Endothelial cell of umbilical vein (primary cell): ENCODE measurements at regions not wholly inside any gene's neighbourhood (a gene's known extent, or its start where the extent isn't known, plus 50 kb on each side); places are given as distances from the start of the nearest gene placed in this dataset.

ENCODE experiments used
- BruUV-seq: library from RNA; stranded (reverse); fragments of 400-500 nt; replicated peaks from 2 replicates; lab custom pipeline; 2021; lab: Mats Ljungman, UMichigan
- CTCF ChIA-PET: fragments of 300-600, 350-600 bp; sonication (Branson Sonifier 250); formaldehyde crosslinking; loops from one replicate; lab custom pipeline; 2021; ENCODE audit warnings: antibody characterized with exemption, inconsistent platforms; lab: Charles Lee
- POLR2A ChIA-PET: fragments of 300-600, 350-600 bp; sonication (Branson Sonifier 250); formaldehyde crosslinking; loops from one replicate; lab custom pipeline; 2021; ENCODE audit warnings: antibody characterized with exemption, inconsistent platforms; lab: Charles Lee
- DNase-seq: peaks from one replicate; pipeline ENCODE4 v3.0.0-alpha.2; 2011; ENCODE audit warnings: low read depth, low spot score
- FAIRE-seq: peaks from 2 replicates; lab custom pipeline; 2011; peaks lifted over from hg19 to GRCh38; lab: Jason Lieb, UNC
- H2AFZ ChIP-seq: 2 replicates; pipeline ENCODE4 v1.6.0; 2012; ENCODE audit warnings: low read depth, low read length, control low read depth, inconsistent platforms
- H3K27ac ChIP-seq: 2 replicates; pipeline ENCODE4 v1.5.1; 2011; ENCODE audit warnings: low read depth, mild to moderate bottlenecking, control low read depth, low read length, moderate library complexity; ENCODE audit not compliant: insufficient read depth
- H3K27me3 ChIP-seq, 2 experiments: 2 replicates each; pipeline versions ENCODE4 v1.6.0 to v1.6.1; 2011; ENCODE audit warnings: low read length in 2 of 2, mixed read lengths in 1 of 2; ENCODE audit not compliant: control insufficient read depth in 2 of 2, insufficient read depth in 2 of 2
- H3K36me3 ChIP-seq, 2 experiments: 2 replicates in 1 of 2; 3 replicates in 1 of 2; pipeline ENCODE4 v1.5.1; 2011; ENCODE audit warnings: low read length in 2 of 2, mild to moderate bottlenecking in 1 of 2, moderate library complexity in 1 of 2; ENCODE audit not compliant: control insufficient read depth in 2 of 2, insufficient read depth in 2 of 2; ENCODE audit errors: extremely low read depth in 1 of 2
- H3K4me1 ChIP-seq: 3 replicates; pipeline ENCODE4 v1.5.1; 2011; ENCODE audit warnings: mild to moderate bottlenecking, low read length; ENCODE audit not compliant: control insufficient read depth, insufficient read depth; ENCODE audit errors: extremely low read depth
- H3K4me2 ChIP-seq: 2 replicates; pipeline ENCODE4 v1.6.1; 2011; ENCODE audit warnings: low read length, control low read depth, mixed read lengths; ENCODE audit not compliant: insufficient read depth
- H3K4me3 ChIP-seq, 3 experiments: fragments of 200-600 bp in 1 of 3; sonication (generic), shearing (Covaris generic) in 1 of 3; replicated peaks in 1 of 3; 2 replicates each; pipeline ENCODE4 v1.5.1; 2011 to 2016; ENCODE audit warnings: control low read depth in 3 of 3, low read length in 3 of 3, mild to moderate bottlenecking in 2 of 3, inconsistent platforms in 1 of 3, low read depth in 1 of 3, moderate library complexity in 1 of 3; ENCODE audit not compliant: insufficient read depth in 1 of 3
- H3K79me2 ChIP-seq: 2 replicates; pipeline ENCODE4 v1.6.0; 2012; ENCODE audit warnings: low read length, inconsistent platforms; ENCODE audit not compliant: control insufficient read depth, insufficient read depth
- H3K9ac ChIP-seq: replicated peaks from 2 replicates; pipeline ENCODE3; 2011; ENCODE audit warnings: low read length, control low read depth; ENCODE audit not compliant: insufficient read depth; ENCODE audit errors: extremely low read depth
- H3K9me1 ChIP-seq: replicated peaks from 3 replicates; pipeline ENCODE4 v1.6.0; 2011; ENCODE audit warnings: mild to moderate bottlenecking, low read length; ENCODE audit not compliant: control insufficient read depth, insufficient read depth; ENCODE audit errors: extremely low read depth
- H3K9me3 ChIP-seq: replicated peaks from 2 replicates; pipeline ENCODE4 v1.5.1; 2012; ENCODE audit warnings: low read length, inconsistent platforms; ENCODE audit not compliant: control insufficient read depth, insufficient read depth
- H4K20me1 ChIP-seq: replicated peaks from 2 replicates; pipeline ENCODE3; 2011; ENCODE audit warnings: mild to moderate bottlenecking, low read length; ENCODE audit not compliant: control insufficient read depth, insufficient read depth; ENCODE audit errors: extremely low read depth
- GATA2 ChIP-seq: IDR thresholded peaks from 2 replicates; pipeline ENCODE4 v1.7.0; 2011; ENCODE audit warnings: low read depth, mild to moderate bottlenecking, moderate library complexity, mixed read lengths, low read length; ENCODE audit not compliant: insufficient read length, insufficient read depth
- JUN ChIP-seq: IDR thresholded peaks from 2 replicates; pipeline ENCODE4 v1.6.1; 2011; ENCODE audit warnings: borderline replicate concordance, low read depth; ENCODE audit not compliant: insufficient read length, insufficient read depth
- POLR2AphosphoS5 ChIP-seq: IDR thresholded peaks from 2 replicates; pipeline ENCODE4 v1.6.1; 2012; ENCODE audit warnings: low read depth, mild to moderate bottlenecking, control low read depth, low read length, moderate library complexity; ENCODE audit not compliant: insufficient read depth
- dilution Hi-C: fragments of 300-500 bp; cut with MboI; formaldehyde crosslinking; loops from one replicate; pipeline ENCODE4 v1.15.0; 2019; ENCODE audit warnings: low sequenced_read_pairs; ENCODE audit not compliant: extremely low pct_ligation_motif_present
- intact Hi-C: fragments of 100-400 bp; cut with micrococcal nuclease; formaldehyde crosslinking; loops from one replicate; pipeline ENCODE4 v1.10.0; 2022
- TF ChIP-seq, protein P1 (sequence below): IDR thresholded peaks from 2 replicates; pipeline ENCODE4 v1.6.1; 2011; ENCODE audit not compliant: insufficient read depth, insufficient read length

- no peaks in the 10 kb centered on the region for H3K36me3 ChIP-seq
- DNase-seq = no peak
- no peaks in the 10 kb centered on the region for H3K79me2 ChIP-seq
- no peak overlapping the region for H3K9ac ChIP-seq
- BruUV-seq = no TSS peak
- no peaks in the 10 kb centered on the region for H3K27me3 ChIP-seq
- ChIA-PET POLR2A (no interaction called here), CTCF (no interaction called here)
- no peak for FAIRE-seq
- H3K4me2 ChIP-seq = no peak overlapping the region
- H3K4me1 ChIP-seq = no peaks in the 10 kb centered on the region
- H3K4me3 ChIP-seq = no peak overlapping the region
- intact Hi-C loops = no loop called here
- no peaks in the 10 kb centered on the region for H3K9me3 ChIP-seq
- no peaks in the 10 kb centered on the region for H4K20me1 ChIP-seq
- H3K9me1 ChIP-seq = no peaks in the 10 kb centered on the region
- H2AFZ ChIP-seq = no peak overlapping the region
- TF ChIP-seq GATA2 = no peak
- dilution Hi-C loops = no loop called here
- H3K27ac ChIP-seq = no peak overlapping the region
Observed at GRCh38 chr2:8078705-8079104, 603.2 kb upstream of the ID2 start.

DNA sequence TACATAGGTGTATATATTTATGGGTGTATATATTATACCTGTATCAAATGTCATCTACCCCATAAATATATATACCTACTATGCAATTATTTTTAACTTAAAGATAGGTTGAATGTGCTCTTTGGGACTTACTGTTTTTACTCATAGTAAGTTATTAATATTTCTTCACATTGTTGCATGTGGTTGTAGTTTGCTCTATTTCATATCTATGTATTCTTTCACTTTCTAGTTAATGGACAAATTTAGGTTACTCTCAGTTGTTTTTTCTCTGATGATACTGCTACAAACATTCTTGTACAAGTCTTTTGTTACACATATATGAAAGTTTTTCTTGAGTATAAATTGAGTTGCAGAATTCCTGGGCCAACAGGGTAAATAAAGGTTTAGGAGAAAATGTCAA is 601.8 kb upstream of the ID2 start:
- H3K9me3 ChIP-seq = no peaks in the 10 kb centered on the region
- no peak overlapping the region for H3K4me3 ChIP-seq
- H4K20me1 ChIP-seq = no peaks in the 10 kb centered on the region
- no TSS peak for BruUV-seq
- intact Hi-C loops = no loop called here
- dilution Hi-C loops = no loop called here
- H3K27me3 ChIP-seq = no peaks in the 10 kb centered on the region
- no peaks in the 10 kb centered on the region for H3K9me1 ChIP-seq
- no peak for FAIRE-seq
- H3K9ac ChIP-seq = no peak overlapping the region
- H2AFZ ChIP-seq = no peak overlapping the region
- no peak overlapping the region for H3K27ac ChIP-seq
- ChIA-PET POLR2A (no interaction called here), CTCF (no interaction called here)
- H3K4me1 ChIP-seq = no peaks in the 10 kb centered on the region
- TF ChIP-seq, protein P1, sequence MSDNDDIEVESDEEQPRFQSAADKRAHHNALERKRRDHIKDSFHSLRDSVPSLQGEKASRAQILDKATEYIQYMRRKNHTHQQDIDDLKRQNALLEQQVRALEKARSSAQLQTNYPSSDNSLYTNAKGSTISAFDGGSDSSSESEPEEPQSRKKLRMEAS = no peak
- no peak for TF ChIP-seq JUN
- TF ChIP-seq GATA2 = no peak
- TF ChIP-seq POLR2AphosphoS5 = no peak
- no peak overlapping the region for H3K4me2 ChIP-seq
- no peak for DNase-seq
- H3K79me2 ChIP-seq = no peaks in the 10 kb centered on the region
- no peaks in the 10 kb centered on the region for H3K36me3 ChIP-seq
